NT2/D1 (cell line): ENCODE measurements at regions not wholly inside any gene's neighbourhood (a gene's known extent, or its start where the extent isn't known, plus 50 kb on each side); places are given as distances from the start of the nearest gene placed in this dataset.
"Not testable (repeated sequence)": the region's sequence is repeated elsewhere in the genome, so short reads cannot be mapped to it uniquely, and the experiment has no call there.

Experiments used
- DNase-seq: peaks from one replicate; pipeline ENCODE4 v3.0.0-alpha.2; 2011; ENCODE audit warnings: low read depth, low spot score
- H3K27me3 ChIP-seq: 2 replicates; pipeline ENCODE4 v1.6.0; 2011; ENCODE audit warnings: mild to moderate bottlenecking; ENCODE audit not compliant: insufficient read length, insufficient read depth
- H3K36me3 ChIP-seq: 2 replicates; pipeline ENCODE4 v1.6.1; 2011; ENCODE audit warnings: mild to moderate bottlenecking, low read length, mixed read lengths; ENCODE audit not compliant: insufficient read depth, insufficient read length
- H3K4me1 ChIP-seq: 2 replicates; pipeline ENCODE4 v1.5.1; 2011; ENCODE audit not compliant: insufficient read depth, insufficient read length
- H3K4me3 ChIP-seq: 2 replicates; pipeline ENCODE4 v1.5.1; 2011; ENCODE audit warnings: low read depth; ENCODE audit not compliant: insufficient read length
- H3K9ac ChIP-seq: 2 replicates; pipeline ENCODE4 v1.6.0; 2011; ENCODE audit warnings: low read depth; ENCODE audit not compliant: insufficient read length
- H3K9me3 ChIP-seq: 2 replicates; pipeline ENCODE4 v1.5.1; 2011; ENCODE audit warnings: mild to moderate bottlenecking, low read length; ENCODE audit not compliant: insufficient read depth
- SUZ12 ChIP-seq: IDR thresholded peaks from 2 replicates; pipeline ENCODE4 v1.6.1; 2011; ENCODE audit not compliant: insufficient read length, insufficient read depth; ENCODE audit errors: extremely low read depth
- YY1 ChIP-seq: IDR thresholded peaks from 2 replicates; pipeline ENCODE4 v1.6.1; 2011; ENCODE audit not compliant: insufficient read length, insufficient read depth
- ZNF274 ChIP-seq: IDR thresholded peaks from 2 replicates; pipeline ENCODE4 v1.6.1; 2011; ENCODE audit warnings: mild to moderate bottlenecking, low read depth, low read length

DNA sequence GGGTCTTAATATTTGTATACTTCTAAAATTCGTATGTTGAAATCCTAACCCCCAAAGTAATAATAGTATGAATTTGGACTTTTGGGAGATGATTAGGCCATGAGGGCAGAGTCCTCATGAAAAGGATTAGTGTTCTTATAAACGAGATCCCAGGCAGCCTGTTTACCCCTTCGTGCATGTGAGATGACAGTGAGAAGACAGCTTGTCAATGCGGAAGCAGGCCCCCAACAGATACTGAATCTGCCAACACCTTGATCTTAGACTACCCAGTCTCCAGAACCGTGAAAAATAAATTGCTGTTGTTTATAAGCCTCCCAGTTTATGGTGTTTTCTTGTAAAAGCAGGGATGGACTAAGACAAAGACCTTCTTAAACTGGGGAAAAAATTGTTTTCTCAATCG is 714.2 kb downstream of the SI start:
- no peak for DNase-seq
- Histone ChIP-seq H3K4me3 (no peak overlapping the region), H3K27me3 (no peaks in the 10 kb centered on the region), H3K36me3 (no peaks in the 10 kb centered on the region), H3K9me3 (no peaks in the 10 kb centered on the region), H3K4me1 (no peaks in the 10 kb centered on the region), H3K9ac (no peak overlapping the region)
- TF ChIP-seq YY1: no peak
- TF ChIP-seq ZNF274: no peak
- no peak for TF ChIP-seq SUZ12

DNA sequence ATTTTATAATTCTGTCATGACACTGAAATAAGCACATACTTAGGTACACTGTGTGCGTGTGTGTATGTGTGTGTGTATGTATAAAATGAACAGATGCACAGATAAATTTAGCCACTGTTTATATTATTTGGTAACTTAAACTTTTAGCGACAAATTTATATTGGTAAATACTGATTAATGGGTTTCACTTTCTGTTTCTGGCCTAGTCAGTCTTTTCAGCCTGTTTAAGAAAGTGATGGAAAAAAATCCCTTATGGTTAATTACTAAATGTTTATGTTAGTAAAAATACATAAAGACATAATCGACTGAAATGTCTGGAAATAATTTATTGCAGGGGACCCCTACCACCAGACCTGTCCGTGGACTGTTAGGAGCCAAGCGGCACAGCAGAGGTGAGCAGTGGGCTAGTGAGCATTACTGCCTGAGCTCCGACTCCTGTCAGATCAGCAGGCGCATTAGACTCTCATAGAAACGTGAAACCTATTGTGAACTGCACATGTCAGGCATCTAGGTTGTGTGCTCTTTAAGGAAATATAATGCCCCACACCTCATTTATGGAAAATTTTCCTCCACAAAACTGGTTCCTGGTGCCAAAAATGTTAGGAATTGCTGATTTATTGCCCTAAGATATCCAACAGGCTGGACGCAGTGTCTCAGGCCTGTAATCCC is 717.4 kb downstream of the SI start:
- no peaks in the 10 kb centered on the region for H3K9me3 ChIP-seq
- no peak overlapping the region for H3K9ac ChIP-seq
- no peak for DNase-seq
- no peaks in the 10 kb centered on the region for H3K36me3 ChIP-seq
- H3K4me1 ChIP-seq: no peaks in the 10 kb centered on the region
- H3K4me3 ChIP-seq: no peak overlapping the region
- no peaks in the 10 kb centered on the region for H3K27me3 ChIP-seq
- TF ChIP-seq YY1 (no peak), ZNF274 (no peak), SUZ12 (no peak)

DNA sequence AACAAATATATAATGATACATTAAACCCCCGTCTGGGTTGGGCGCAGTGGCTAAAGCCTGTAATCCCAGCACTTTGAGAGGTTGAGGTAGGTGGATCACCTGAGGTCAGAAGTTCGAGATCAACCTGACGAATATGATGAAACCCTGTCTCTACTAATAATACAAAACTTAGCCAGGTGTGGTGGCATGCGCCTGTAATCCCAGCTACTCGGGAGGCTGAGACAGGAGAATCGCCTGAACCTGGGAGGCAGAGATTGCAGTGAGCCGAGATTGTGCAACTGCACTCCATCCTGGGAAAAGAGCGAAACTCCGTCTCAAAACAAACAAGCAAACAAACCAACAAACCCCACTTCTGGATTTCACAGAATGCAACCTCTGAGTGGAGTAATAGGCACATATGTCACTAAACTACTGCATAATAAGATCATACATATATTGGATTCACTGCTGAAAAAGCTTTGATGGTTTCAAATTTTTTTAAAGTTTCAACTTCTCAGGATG is 718.2 kb downstream of the SI start:
- no peaks in the 10 kb centered on the region for H3K27me3 ChIP-seq
- no peaks in the 10 kb centered on the region for H3K9me3 ChIP-seq
- H3K4me3 ChIP-seq: no peak overlapping the region
- TF ChIP-seq SUZ12 (no peak), ZNF274 (no peak), YY1 (no peak)
- no peak overlapping the region for H3K9ac ChIP-seq
- no peak for DNase-seq
- no peaks in the 10 kb centered on the region for H3K36me3 ChIP-seq
- no peaks in the 10 kb centered on the region for H3K4me1 ChIP-seq

DNA sequence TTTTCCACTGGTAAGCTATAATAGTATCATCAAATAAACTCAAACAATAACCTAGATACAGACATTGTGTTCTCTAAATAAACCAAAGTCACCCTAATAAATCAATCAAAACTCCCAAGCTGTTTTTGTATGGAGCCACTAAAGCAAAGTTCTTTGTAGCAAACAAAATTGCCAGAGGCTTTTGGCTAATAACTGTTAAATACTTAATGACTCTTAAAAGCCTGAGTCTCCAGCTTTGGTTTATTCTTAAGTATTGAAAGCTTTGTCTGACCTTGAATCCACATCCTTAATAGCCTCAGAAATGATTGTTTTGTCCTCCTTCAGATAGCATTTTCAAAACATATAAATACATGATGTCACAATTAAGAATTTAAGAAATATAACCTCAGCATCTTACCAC is 725.3 kb downstream of the SI start:
- Histone ChIP-seq H3K4me1 (no peaks in the 10 kb centered on the region), H3K4me3 (no peak overlapping the region), H3K9ac (no peak overlapping the region), H3K27me3 (no peaks in the 10 kb centered on the region), H3K9me3 (peaks cover 6% of the 10 kb centered on the region; the same call in 1 of the 2 replicates), H3K36me3 (no peaks in the 10 kb centered on the region)
- TF ChIP-seq YY1 (no peak), SUZ12 (no peak), ZNF274 (no peak)
- no peak for DNase-seq

DNA sequence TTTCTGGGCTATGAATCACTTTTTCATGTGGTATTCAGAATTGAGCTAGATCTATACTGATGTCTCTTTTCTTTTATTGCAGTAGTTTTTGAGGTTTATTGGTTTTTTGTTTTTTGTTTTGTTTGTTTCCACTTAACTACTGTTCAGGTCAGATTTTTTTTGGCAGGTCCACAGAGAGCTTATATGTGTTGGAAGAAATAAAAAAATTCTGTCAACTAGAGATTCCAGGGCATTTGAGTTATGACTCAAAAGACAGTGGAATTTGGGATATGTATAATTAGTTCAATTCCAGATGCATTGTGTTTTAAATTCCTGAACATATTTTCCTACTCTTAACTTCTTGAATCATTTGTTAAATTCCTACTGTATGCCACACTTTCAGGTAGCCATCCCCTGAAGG is 727.2 kb downstream of the SI start:
- no peak overlapping the region for H3K9ac ChIP-seq
- H3K4me3 ChIP-seq: no peak overlapping the region
- TF ChIP-seq SUZ12: no peak
- no peak for TF ChIP-seq YY1
- no peak for TF ChIP-seq ZNF274
- peaks cover 18% of the 10 kb centered on the region; the same call in 1 of the 2 replicates for H3K9me3 ChIP-seq
- no peaks in the 10 kb centered on the region for H3K4me1 ChIP-seq
- no peak for DNase-seq
- H3K36me3 ChIP-seq: no peaks in the 10 kb centered on the region
- H3K27me3 ChIP-seq: no peaks in the 10 kb centered on the region

DNA sequence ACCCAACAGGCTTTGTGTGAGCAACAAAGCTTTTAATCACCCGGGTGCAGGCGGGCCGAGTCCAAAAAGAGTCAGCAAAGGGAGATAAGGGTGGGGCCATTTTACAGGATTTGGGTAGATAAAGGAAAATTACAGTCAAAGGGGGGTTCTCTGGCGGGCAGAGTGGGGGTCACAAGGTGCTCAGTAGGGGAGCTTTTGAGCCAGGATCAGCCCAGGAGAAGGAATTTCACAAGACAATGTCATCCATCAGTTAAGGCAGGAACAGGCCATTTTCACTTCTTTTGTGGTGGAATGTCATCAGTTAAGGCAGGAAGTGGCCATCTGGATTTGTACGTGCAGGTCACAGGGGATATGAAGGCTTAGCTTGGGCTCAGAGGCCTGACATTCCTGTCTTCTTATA is 736.1 kb downstream of the SI start:
- not testable (repeated sequence) for H3K9me3 ChIP-seq, DNase-seq, H3K36me3 ChIP-seq, H3K4me1 ChIP-seq, H3K4me3 ChIP-seq, H3K9ac ChIP-seq, H3K27me3 ChIP-seq

DNA sequence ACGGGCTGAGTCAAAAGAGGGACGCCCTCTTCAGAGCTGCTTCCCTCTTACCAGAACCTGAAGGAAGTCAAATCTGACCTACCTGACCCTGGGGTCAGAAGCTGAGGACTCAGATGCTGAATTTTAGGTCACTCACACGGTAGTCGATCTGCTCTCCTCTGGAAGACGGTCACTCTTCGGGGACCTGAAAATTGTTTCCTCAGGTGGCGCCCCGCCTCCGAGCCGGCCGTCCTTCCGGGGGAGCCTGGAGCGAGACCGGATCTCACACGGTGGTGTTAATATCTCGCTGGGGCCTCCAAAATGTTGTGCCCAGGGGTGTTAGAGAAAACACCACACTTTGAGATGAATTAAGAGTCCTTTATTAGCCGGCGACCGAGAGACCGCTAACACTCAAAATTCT is 737.2 kb downstream of the SI start:
- H3K9ac ChIP-seq: no peak overlapping the region
- no peak overlapping the region for H3K4me3 ChIP-seq
- no peaks in the 10 kb centered on the region for H3K9me3 ChIP-seq
- no peak for DNase-seq
- H3K27me3 ChIP-seq: no peaks in the 10 kb centered on the region
- TF ChIP-seq ZNF274 (no peak), YY1 (no peak), SUZ12 (no peak)
- no peaks in the 10 kb centered on the region for H3K4me1 ChIP-seq
- no peaks in the 10 kb centered on the region for H3K36me3 ChIP-seq

DNA sequence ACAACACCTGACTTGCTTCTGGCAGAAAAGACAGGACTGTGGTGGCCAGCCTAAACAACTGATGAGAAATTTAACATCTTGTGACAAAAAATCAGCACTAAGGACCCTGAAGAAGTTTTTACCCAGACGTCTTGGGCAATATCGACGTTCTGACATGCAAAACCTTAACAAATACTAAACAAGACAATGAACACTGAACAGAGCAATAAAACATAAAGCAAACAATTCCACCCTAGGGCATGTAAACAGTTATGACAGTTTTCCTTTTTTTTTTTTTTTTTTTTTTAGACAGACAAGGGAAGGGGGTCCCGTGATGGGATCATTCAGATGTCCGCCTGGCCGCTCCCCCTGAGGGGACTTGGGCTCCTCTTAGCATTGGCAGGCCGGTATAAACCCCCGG is 738.0 kb downstream of the SI start:
- Histone ChIP-seq H3K36me3 (no peaks in the 10 kb centered on the region), H3K4me1 (no peaks in the 10 kb centered on the region), H3K4me3 (no peak overlapping the region), H3K27me3 (no peaks in the 10 kb centered on the region), H3K9me3 (no peaks in the 10 kb centered on the region), H3K9ac (no peak overlapping the region)
- DNase-seq: no peak
- no peak for TF ChIP-seq ZNF274
- no peak for TF ChIP-seq SUZ12
- TF ChIP-seq YY1: no peak
